ENCODE measurements at regions not wholly inside any gene's neighbourhood (a gene's known extent, or its start where the extent isn't known, plus 50 kb on each side); places are given as distances from the start of the nearest gene placed in this dataset.

GRCh38 chr2:129765678-129766351, 213.7 kb upstream of the RAB6C start:
- TF ChIP-seq CTCF (IDR thresholded peaks at IDR 0.05) = no peak
- no peak for TF ChIP-seq POLR2A (IDR thresholded peaks at IDR 0.05)
- no peak for TF ChIP-seq EP300 (IDR thresholded peaks at IDR 0.05)

Data from ovary (tissue), 3 donors.